Fibroblast of mammary gland (primary cell): ENCODE measurements at regions not wholly inside any gene's neighbourhood (a gene's known extent, or its start where the extent isn't known, plus 50 kb on each side); places are given as distances from the start of the nearest gene placed in this dataset.

Experiments
- DNase-seq: peaks from one replicate; pipeline ENCODE4 v3.0.0-alpha.2; 2010; ENCODE audit warnings: low read depth
- H3K4me3 ChIP-seq: 2 replicates; pipeline ENCODE4 v1.5.1; 2011; ENCODE audit warnings: low read depth, mild to moderate bottlenecking, low read length, moderate library complexity; ENCODE audit not compliant: control insufficient read depth
- TF ChIP-seq, protein P1 (sequence below): conservative IDR thresholded peaks from 2 replicates; pipeline ENCODE4 v1.5.1; 2011; ENCODE audit warnings: low read depth, low read length, inconsistent platforms; ENCODE audit not compliant: control insufficient read depth, insufficient read depth

DNA sequence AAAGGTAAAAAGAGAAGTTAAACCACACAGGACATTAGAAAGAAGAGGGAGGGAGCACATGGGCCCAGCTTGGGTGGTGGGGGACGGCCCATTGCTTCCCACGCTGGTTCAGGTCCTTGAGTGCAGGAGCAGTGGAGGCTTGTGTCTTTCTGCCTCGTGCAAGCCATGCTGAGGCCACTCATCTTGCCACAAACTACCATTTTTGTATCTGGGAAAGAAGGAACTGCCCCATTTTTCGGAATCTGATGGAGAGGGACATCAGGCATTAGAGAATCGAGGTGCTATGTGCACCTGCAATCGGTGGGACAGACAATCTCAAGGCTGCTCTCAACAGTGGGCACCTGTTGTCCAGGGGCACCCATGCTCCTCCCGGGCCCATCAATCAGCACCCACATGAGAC is 234.5 kb downstream of the KLF13 start:
- DNase-seq = no peak
- H3K4me3 ChIP-seq = no peak overlapping the region
- TF ChIP-seq, protein P1, sequence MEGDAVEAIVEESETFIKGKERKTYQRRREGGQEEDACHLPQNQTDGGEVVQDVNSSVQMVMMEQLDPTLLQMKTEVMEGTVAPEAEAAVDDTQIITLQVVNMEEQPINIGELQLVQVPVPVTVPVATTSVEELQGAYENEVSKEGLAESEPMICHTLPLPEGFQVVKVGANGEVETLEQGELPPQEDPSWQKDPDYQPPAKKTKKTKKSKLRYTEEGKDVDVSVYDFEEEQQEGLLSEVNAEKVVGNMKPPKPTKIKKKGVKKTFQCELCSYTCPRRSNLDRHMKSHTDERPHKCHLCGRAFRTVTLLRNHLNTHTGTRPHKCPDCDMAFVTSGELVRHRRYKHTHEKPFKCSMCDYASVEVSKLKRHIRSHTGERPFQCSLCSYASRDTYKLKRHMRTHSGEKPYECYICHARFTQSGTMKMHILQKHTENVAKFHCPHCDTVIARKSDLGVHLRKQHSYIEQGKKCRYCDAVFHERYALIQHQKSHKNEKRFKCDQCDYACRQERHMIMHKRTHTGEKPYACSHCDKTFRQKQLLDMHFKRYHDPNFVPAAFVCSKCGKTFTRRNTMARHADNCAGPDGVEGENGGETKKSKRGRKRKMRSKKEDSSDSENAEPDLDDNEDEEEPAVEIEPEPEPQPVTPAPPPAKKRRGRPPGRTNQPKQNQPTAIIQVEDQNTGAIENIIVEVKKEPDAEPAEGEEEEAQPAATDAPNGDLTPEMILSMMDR = no peak

DNA sequence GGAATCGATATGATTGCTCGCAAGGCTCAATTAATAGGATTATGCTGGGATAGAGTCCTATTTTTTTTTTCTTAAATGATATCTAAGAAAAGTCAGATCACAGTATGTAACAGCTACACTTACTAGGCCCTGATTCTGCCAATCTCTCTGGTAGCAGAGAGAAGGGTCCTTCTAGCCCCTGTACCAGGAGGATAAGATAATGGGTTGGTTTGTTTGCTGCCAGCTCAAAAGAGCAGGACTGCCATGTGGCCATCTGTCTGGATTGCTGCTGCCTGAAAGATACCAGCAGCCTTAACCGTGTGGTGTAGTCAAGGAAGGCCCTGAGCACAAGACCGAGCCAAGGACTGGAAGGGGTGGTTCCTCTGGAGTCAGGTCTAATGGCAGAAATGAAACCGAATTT is 236.4 kb downstream of the KLF13 start:
- TF ChIP-seq, protein P1 = no peak
- H3K4me3 ChIP-seq = no peak overlapping the region
- no peak for DNase-seq

DNA sequence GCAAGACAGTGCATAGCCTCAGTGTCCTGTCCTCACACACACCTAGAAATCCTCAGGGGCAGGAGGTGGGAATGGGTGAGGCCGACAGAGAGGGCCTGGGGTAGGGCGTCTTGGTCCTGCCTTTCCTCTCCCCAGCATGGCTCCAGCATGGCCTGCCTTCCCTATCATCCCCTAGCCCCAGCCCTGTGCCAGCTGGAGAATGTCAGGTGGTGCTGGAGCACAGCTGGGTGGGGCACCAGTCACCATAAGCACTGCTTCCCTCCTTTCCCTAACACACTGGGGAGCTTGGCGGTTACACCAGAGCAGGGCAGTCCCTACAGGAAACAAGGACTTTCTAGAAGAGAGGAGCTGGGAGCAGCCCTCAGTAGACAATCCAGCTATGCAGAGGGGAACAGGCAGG is 236.8 kb downstream of the KLF13 start:
- TF ChIP-seq, protein P1 = no peak
- H3K4me3 ChIP-seq = no peak overlapping the region
- no peak for DNase-seq

DNA sequence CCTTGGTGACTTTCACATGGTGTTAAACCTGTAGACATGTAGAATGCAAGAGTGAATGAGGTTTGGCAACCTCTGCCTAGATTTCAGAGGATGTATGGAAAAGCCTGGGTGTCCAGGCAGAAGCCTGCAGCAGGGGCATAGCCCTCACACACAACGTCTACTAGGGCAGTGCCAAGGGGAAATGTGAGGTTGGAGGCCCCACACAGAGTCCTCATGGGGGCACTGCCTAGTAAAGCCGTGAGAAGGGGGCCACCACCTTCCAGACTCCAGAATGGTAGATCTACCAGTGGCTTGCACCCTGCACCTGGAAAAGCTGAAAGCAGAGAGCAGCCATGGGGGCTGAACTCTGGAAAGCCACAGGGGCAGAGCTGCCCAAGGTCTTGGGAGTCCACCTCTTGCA is 241.2 kb downstream of the KLF13 start:
- no peak overlapping the region for H3K4me3 ChIP-seq
- DNase-seq = no peak
- TF ChIP-seq, protein P1 = no peak

DNA sequence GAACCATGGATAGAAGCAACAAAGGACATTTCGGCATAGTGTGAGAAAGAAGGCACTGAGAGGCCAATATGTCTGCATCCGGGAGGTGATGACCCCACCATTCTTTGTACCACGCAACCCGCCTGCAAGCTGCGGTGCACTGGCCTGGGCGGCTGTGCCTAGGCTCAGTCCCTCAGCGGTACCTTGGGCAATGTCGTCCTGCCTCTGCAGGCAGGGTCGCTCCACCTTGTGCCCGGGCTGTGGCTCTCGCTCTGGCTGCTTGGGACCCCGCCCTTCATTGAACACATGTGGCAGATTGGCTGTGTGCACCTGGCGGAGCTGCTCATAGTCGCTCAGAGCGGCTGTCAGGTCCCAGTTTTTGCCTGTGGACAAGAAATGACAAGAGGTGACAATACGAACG is 243.2 kb downstream of the KLF13 start:
- no peak overlapping the region for H3K4me3 ChIP-seq
- TF ChIP-seq, protein P1 = no peak
- DNase-seq = no peak

DNA sequence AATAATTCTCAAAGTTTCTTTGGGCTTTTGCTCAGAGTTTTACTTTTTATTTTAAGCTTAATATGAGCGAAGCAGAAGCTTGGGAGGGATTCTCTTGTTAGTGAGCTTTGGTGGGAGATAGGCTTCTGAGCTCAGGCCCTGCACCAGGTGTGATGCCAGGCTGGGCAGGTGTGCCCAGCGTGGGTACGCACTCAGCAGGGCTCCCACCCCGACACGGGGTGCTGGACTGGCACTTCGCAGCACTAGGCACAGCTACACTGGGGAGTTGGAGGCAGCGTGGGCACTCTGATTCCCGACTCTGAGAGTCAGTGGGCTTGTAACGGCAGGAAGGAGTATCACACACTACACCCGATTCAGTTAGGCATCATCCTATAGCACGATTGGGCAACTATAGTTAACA is 244.0 kb downstream of the KLF13 start:
- H3K4me3 ChIP-seq = no peak overlapping the region
- TF ChIP-seq, protein P1 = no peak
- DNase-seq = no peak

DNA sequence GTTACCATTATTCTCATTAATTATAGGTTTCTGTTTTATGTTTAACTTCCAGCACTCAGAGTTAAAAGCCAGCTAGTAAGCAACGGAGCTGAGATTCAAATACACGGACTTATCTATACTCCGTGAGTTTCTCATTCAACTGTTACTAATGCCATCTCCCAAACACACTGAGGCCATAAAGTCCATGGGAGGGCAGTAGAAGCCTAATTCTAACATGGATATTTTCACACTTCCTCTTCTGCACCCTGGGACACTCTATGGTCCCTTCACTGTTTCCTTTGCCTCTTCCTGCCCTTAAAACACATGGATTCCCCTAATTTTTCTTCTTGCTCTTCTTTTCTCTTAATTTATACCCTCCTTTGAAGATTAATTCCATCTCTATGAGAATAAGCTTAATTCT is 245.0 kb downstream of the KLF13 start:
- TF ChIP-seq, protein P1 = no peak
- no peak overlapping the region for H3K4me3 ChIP-seq
- DNase-seq = no peak
